ENCODE measurements at regions not wholly inside any gene's neighbourhood (a gene's known extent, or its start where the extent isn't known, plus 50 kb on each side); places are given as distances from the start of the nearest gene placed in this dataset.

DNA sequence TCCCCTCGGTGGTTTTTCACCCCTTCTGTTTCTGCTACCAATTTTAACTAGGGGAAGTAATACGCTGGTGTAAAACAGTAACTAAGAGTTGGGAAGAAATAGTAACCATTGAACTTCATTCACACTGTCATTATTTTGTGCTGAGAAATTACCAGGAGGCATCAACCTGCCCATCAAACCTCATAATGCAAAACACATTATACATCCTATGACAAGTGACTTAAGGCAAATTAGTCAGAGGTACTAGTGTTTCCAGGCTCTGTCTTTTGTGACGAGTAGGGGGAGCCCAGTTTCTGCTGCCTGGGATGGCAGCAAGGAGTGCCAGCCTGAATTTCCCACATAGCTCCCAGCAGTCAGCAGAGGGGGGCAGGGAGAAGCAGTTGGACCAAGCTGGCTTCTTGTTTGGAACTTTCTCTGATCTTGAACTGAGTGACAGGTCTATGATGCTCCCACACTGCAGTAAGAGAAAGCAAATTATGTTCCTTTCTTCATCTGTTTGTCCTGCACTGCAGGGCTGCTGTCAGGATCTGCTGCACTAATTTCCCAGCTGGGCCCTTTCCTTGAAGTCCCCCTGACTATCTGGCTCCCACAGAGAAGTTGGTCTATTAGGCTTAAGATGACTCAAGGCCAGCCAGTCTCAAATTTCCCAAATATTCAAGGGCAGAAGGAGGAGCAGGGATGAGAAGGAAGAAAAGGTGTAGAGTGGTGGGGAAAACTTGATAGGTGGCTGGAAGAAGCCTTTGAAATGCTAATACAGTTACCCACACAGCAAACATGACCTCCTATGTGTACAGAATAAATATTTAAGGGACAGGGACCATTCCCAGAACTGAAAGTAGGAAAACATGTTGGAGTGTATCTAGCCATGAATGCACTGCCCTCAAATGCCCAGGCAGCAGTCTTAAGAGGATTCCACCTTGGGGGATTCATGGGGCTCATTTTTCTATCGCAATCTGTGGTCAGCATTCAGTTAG is 322.8 kb downstream of the SEC16B start (continued):
- TF ChIP-seq, protein P1, sequence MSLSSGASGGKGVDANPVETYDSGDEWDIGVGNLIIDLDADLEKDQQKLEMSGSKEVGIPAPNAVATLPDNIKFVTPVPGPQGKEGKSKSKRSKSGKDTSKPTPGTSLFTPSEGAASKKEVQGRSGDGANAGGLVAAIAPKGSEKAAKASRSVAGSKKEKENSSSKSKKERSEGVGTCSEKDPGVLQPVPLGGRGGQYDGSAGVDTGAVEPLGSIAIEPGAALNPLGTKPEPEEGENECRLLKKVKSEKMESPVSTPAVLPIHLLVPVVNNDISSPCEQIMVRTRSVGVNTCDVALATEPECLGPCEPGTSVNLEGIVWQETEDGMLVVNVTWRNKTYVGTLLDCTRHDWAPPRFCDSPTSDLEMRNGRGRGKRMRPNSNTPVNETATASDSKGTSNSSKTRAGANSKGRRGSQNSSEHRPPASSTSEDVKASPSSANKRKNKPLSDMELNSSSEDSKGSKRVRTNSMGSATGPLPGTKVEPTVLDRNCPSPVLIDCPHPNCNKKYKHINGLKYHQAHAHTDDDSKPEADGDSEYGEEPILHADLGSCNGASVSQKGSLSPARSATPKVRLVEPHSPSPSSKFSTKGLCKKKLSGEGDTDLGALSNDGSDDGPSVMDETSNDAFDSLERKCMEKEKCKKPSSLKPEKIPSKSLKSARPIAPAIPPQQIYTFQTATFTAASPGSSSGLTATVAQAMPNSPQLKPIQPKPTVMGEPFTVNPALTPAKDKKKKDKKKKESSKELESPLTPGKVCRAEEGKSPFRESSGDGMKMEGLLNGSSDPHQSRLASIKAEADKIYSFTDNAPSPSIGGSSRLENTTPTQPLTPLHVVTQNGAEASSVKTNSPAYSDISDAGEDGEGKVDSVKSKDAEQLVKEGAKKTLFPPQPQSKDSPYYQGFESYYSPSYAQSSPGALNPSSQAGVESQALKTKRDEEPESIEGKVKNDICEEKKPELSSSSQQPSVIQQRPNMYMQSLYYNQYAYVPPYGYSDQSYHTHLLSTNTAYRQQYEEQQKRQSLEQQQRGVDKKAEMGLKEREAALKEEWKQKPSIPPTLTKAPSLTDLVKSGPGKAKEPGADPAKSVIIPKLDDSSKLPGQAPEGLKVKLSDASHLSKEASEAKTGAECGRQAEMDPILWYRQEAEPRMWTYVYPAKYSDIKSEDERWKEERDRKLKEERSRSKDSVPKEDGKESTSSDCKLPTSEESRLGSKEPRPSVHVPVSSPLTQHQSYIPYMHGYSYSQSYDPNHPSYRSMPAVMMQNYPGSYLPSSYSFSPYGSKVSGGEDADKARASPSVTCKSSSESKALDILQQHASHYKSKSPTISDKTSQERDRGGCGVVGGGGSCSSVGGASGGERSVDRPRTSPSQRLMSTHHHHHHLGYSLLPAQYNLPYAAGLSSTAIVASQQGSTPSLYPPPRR (CRISPR knock-in tag; IDR thresholded peaks at IDR 0.05; ENCODE audit: borderline replicate concordance), result peak; percentile 75; the same call in 1 of the 2 replicates
- TF ChIP-seq ZNF777 (CRISPR knock-in tag; IDR thresholded peaks at IDR 0.05) (no peak), FOXP1 (IDR thresholded peaks at IDR 0.05) (no peak), FOXP1 (CRISPR knock-in tag; IDR thresholded peaks at IDR 0.05) (peak; percentile 26; the same call in 1 of the 2 replicates), NR2F2 (IDR thresholded peaks at IDR 0.05; ENCODE audit: borderline replicate concordance, low read depth) (peak; percentile 69; the same call in 1 of the 2 replicates), ZNF350 (CRISPR knock-in tag; IDR thresholded peaks at IDR 0.05; ENCODE audit: borderline replicate concordance, low read depth) (no peak), ZNF337 (CRISPR knock-in tag; IDR thresholded peaks at IDR 0.05; ENCODE audit: borderline replicate concordance, low read depth) (no peak), NR2F6 (IDR thresholded peaks at IDR 0.05) (peak; percentile 70), NR2F6 (CRISPR knock-in tag; IDR thresholded peaks at IDR 0.05) (no peak), ZBTB21 (CRISPR knock-in tag; IDR thresholded peaks at IDR 0.05) (no peak), HDAC1 (CRISPR knock-in tag; IDR thresholded peaks at IDR 0.05) (peak; percentile 37; the same call in 1 of the 2 replicates)
- TF ChIP-seq, protein P2, sequence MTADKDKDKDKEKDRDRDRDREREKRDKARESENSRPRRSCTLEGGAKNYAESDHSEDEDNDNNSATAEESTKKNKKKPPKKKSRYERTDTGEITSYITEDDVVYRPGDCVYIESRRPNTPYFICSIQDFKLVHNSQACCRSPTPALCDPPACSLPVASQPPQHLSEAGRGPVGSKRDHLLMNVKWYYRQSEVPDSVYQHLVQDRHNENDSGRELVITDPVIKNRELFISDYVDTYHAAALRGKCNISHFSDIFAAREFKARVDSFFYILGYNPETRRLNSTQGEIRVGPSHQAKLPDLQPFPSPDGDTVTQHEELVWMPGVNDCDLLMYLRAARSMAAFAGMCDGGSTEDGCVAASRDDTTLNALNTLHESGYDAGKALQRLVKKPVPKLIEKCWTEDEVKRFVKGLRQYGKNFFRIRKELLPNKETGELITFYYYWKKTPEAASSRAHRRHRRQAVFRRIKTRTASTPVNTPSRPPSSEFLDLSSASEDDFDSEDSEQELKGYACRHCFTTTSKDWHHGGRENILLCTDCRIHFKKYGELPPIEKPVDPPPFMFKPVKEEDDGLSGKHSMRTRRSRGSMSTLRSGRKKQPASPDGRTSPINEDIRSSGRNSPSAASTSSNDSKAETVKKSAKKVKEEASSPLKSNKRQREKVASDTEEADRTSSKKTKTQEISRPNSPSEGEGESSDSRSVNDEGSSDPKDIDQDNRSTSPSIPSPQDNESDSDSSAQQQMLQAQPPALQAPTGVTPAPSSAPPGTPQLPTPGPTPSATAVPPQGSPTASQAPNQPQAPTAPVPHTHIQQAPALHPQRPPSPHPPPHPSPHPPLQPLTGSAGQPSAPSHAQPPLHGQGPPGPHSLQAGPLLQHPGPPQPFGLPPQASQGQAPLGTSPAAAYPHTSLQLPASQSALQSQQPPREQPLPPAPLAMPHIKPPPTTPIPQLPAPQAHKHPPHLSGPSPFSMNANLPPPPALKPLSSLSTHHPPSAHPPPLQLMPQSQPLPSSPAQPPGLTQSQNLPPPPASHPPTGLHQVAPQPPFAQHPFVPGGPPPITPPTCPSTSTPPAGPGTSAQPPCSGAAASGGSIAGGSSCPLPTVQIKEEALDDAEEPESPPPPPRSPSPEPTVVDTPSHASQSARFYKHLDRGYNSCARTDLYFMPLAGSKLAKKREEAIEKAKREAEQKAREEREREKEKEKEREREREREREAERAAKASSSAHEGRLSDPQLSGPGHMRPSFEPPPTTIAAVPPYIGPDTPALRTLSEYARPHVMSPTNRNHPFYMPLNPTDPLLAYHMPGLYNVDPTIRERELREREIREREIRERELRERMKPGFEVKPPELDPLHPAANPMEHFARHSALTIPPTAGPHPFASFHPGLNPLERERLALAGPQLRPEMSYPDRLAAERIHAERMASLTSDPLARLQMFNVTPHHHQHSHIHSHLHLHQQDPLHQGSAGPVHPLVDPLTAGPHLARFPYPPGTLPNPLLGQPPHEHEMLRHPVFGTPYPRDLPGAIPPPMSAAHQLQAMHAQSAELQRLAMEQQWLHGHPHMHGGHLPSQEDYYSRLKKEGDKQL (CRISPR knock-in tag; IDR thresholded peaks at IDR 0.05; ENCODE audit: low read depth), result 0 out of 2 replicates have a peak, but pooled peaks have one; percentile 15

Measured in HepG2 (cell line).